GM06990 (cell line): ENCODE measurements at regions not wholly inside any gene's neighbourhood (a gene's known extent, or its start where the extent isn't known, plus 50 kb on each side); places are given as distances from the start of the nearest gene placed in this dataset.

ENCODE experiments used
- DNase-seq: peaks from one replicate; pipeline ENCODE4 v3.0.0-alpha.2; 2011; ENCODE audit not compliant: insufficient read length; ENCODE audit errors: extremely low read depth
- H3K27me3 ChIP-seq: replicated peaks from 2 replicates; pipeline ENCODE4 v1.6.0; 2011; ENCODE audit warnings: low read length; ENCODE audit not compliant: control insufficient read depth, insufficient read depth
- H3K36me3 ChIP-seq: 2 replicates; pipeline ENCODE4 v1.5.1; 2011; ENCODE audit warnings: low read length; ENCODE audit not compliant: control insufficient read depth, insufficient read depth
- H3K4me3 ChIP-seq: replicated peaks from 2 replicates; pipeline ENCODE4 v1.5.1; 2011; ENCODE audit warnings: low read depth, mild to moderate bottlenecking, control low read depth, low read length
- CTCF ChIP-seq: IDR thresholded peaks from 2 replicates; pipeline ENCODE4 v1.5.1; 2011; ENCODE audit warnings: low read length, control low read depth, mild to moderate bottlenecking, inconsistent platforms; ENCODE audit not compliant: insufficient read depth, poor library complexity, severe bottlenecking

- Histone ChIP-seq H3K4me3 (no peak overlapping the region), H3K36me3 (no peaks in the 10 kb centered on the region), H3K27me3 (no peaks in the 10 kb centered on the region)
- DNase-seq, result no peak
- TF ChIP-seq CTCF, result no peak
These were observed 250.5 kb upstream of the C16orf82 start for GRCh38 chr16:26816266-26816665.

- H3K36me3 ChIP-seq, result no peaks in the 10 kb centered on the region
- no peak for DNase-seq
- H3K4me3 ChIP-seq, result no peak overlapping the region
- TF ChIP-seq CTCF, result no peak
- no peaks in the 10 kb centered on the region for H3K27me3 ChIP-seq
These were observed 249.7 kb upstream of the C16orf82 start for GRCh38 chr16:26816885-26817571.

GRCh38 chr16:26818393-26818792 lies 248.3 kb upstream of the C16orf82 start:
- no peak for DNase-seq
- TF ChIP-seq CTCF, result no peak
- Histone ChIP-seq H3K27me3 (no peaks in the 10 kb centered on the region), H3K36me3 (no peaks in the 10 kb centered on the region), H3K4me3 (no peak overlapping the region)

GRCh38 chr16:26824469-26824868 lies 242.3 kb upstream of the C16orf82 start:
- H3K4me3 ChIP-seq, result no peak overlapping the region
- DNase-seq, result no peak
- H3K27me3 ChIP-seq, result peaks cover 3% of the 10 kb centered on the region; the same call in 1 of the 2 replicates
- no peaks in the 10 kb centered on the region for H3K36me3 ChIP-seq
- no peak for TF ChIP-seq CTCF

GRCh38 chr16:26826500-26826899 lies 240.2 kb upstream of the C16orf82 start:
- Histone ChIP-seq H3K4me3 (no peak overlapping the region), H3K36me3 (no peaks in the 10 kb centered on the region), H3K27me3 (peaks cover 3% of the 10 kb centered on the region; the same call in 1 of the 2 replicates)
- no peak for DNase-seq
- TF ChIP-seq CTCF, result no peak

- TF ChIP-seq CTCF, result no peak
- Histone ChIP-seq H3K27me3 (peaks cover 3% of the 10 kb centered on the region; the same call in 1 of the 2 replicates), H3K4me3 (no peak overlapping the region), H3K36me3 (no peaks in the 10 kb centered on the region)
- DNase-seq, result no peak
These were observed 239.3 kb upstream of the C16orf82 start for GRCh38 chr16:26827386-26827785.
